Tibial nerve (tissue), 4 donors: ENCODE measurements at regions not wholly inside any gene's neighbourhood (a gene's known extent, or its start where the extent isn't known, plus 50 kb on each side); places are given as distances from the start of the nearest gene placed in this dataset.

ENCODE experiments used
- DNase-seq, 2 donors: peaks; one replicate each; pipeline ENCODE4 v3.0.0-alpha.2; 2019; ENCODE audit warnings: low spot score in 2 of 2
- H3K27ac ChIP-seq, 4 donors: fragments of 200-600 bp; sonication (generic) in 3 of 4; one replicate each; pipeline ENCODE4 v1.5.1; 2017 to 2019; ENCODE audit warnings: mild to moderate bottlenecking in 1 of 4
- H3K27me3 ChIP-seq, 2 donors: fragments of 200-600 bp; sonication (generic) in 1 of 2; one replicate each; pipeline versions ENCODE4 v1.5.1 to v1.6.0; 2017 to 2019
- H3K36me3 ChIP-seq, 3 donors: fragments of 200-600 bp; sonication (generic); one replicate each; pipeline ENCODE4 v1.5.1; 2018 to 2019
- H3K4me1 ChIP-seq, 4 donors: fragments of 200-600 bp; sonication (generic) in 3 of 4; one replicate each; pipeline ENCODE4 v1.5.1; 2017 to 2019
- H3K4me3 ChIP-seq, 4 donors: fragments of 200-600 bp; sonication (generic) in 3 of 4; one replicate each; pipeline ENCODE4 v1.5.1; 2017 to 2019; ENCODE audit warnings: mild to moderate bottlenecking in 1 of 4, moderate library complexity in 1 of 4
- H3K9me3 ChIP-seq, 4 donors: fragments of 200-600 bp; sonication (generic) in 3 of 4; one replicate each; pipeline ENCODE4 v1.5.1; 2017 to 2019
- CTCF ChIP-seq, 5 experiments: fragments of 200-600 bp in 3 of 5; fragments of 450-650 bp in 2 of 5; sonication (generic) in 3 of 5; IDR thresholded peaks; one replicate each; pipeline ENCODE4 v1.5.1; 2016 to 2019; ENCODE audit warnings: antibody characterized with exemption in 5 of 5, mild to moderate bottlenecking in 3 of 5, moderate library complexity in 2 of 5
- EP300 ChIP-seq, 2 donors: sonication (generic); formaldehyde crosslinking; IDR thresholded peaks; one replicate each; pipeline ENCODE4 v1.6.1; 2017; ENCODE audit warnings: antibody characterized with exemption in 2 of 2, mild to moderate bottlenecking in 1 of 2
- POLR2A ChIP-seq, 2 donors: fragments of 450-650 bp; IDR thresholded peaks; one replicate each; pipeline ENCODE4 v1.6.1; 2017; ENCODE audit warnings: antibody characterized with exemption in 2 of 2, mild to moderate bottlenecking in 2 of 2, moderate library complexity in 2 of 2
- WGBS, 2 donors: methylation state at CpG; one replicate each; pipeline ENCODE4 v1.1.5; 2018; 5-methylcytosine and 5-hydroxymethylcytosine counted together

- peak in 1 of 2 donors; percentile 2 for DNase-seq
- WGBS, 2 donors = 88 to 97% methylated on average over 5 of the region's 5 CpGs
Observed at GRCh38 chr6:170181338-170181690, 109.6 kb downstream of the DLL1 start.

GRCh38 chr6:170180671-170181337 lies 110.1 kb downstream of the DLL1 start:
- no peak overlapping the region for H3K27ac ChIP-seq
- H3K4me3 ChIP-seq = no peak overlapping the region
- WGBS, 2 donors = 76 to 84% methylated on average over 23 of the region's 23 CpGs
- H3K4me1 ChIP-seq = no peaks in the 10 kb centered on the region
- no peaks in the 10 kb centered on the region for H3K9me3 ChIP-seq
- DNase-seq = peak in 1 of 2 donors; percentile 2
- no peaks in the 10 kb centered on the region for H3K27me3 ChIP-seq
- no peaks in the 10 kb centered on the region for H3K36me3 ChIP-seq
- no peak for TF ChIP-seq POLR2A (IDR thresholded peaks at IDR 0.05)

More at GRCh38 chr6:170181338-170181690, 109.6 kb downstream of the DLL1 start:
- H3K4me3 ChIP-seq = no peak overlapping the region
- H3K27me3 ChIP-seq = no peaks in the 10 kb centered on the region
- H3K9me3 ChIP-seq = peaks cover 0 to 4% (median 0%) of the 10 kb centered on the region in 4 donors
- peaks cover 0 to 4% (median 0%) of the 10 kb centered on the region in 4 donors for H3K4me1 ChIP-seq
- no peaks in the 10 kb centered on the region for H3K36me3 ChIP-seq
- no peak overlapping the region for H3K27ac ChIP-seq
- TF ChIP-seq POLR2A (IDR thresholded peaks at IDR 0.05) (no peak), CTCF (IDR thresholded peaks at IDR 0.05) (no peak), EP300 (IDR thresholded peaks at IDR 0.05) (no peak)

GRCh38 chr6:170179616-170180324 lies 111.1 kb downstream of the DLL1 start:
- DNase-seq = no peak
- no peaks in the 10 kb centered on the region for H3K36me3 ChIP-seq
- no peaks in the 10 kb centered on the region for H3K9me3 ChIP-seq
- no peak overlapping the region for H3K4me3 ChIP-seq
- no peak for TF ChIP-seq POLR2A (IDR thresholded peaks at IDR 0.05)
- no peak for TF ChIP-seq CTCF (IDR thresholded peaks at IDR 0.05)
- TF ChIP-seq EP300 (IDR thresholded peaks at IDR 0.05) = no peak
- WGBS, 2 donors = 65 to 77% methylated on average over 8 to 10 of the region's 10 CpGs
- no peaks in the 10 kb centered on the region for H3K27me3 ChIP-seq
- no peak overlapping the region for H3K27ac ChIP-seq
- no peaks in the 10 kb centered on the region for H3K4me1 ChIP-seq

- DNase-seq = no peak
- no peak for TF ChIP-seq EP300 (IDR thresholded peaks at IDR 0.05)
- no peak for TF ChIP-seq CTCF (IDR thresholded peaks at IDR 0.05)
- no peak for TF ChIP-seq POLR2A (IDR thresholded peaks at IDR 0.05)
- no peak overlapping the region for H3K4me3 ChIP-seq
- H3K4me1 ChIP-seq = no peaks in the 10 kb centered on the region
- H3K36me3 ChIP-seq = no peaks in the 10 kb centered on the region
- H3K9me3 ChIP-seq = no peaks in the 10 kb centered on the region
- no peak overlapping the region for H3K27ac ChIP-seq
- no peaks in the 10 kb centered on the region for H3K27me3 ChIP-seq
- 81 to 88% methylated on average over 27 to 28 of the region's 30 CpGs for WGBS, 2 donors
Observed at GRCh38 chr6:170178561-170179477, 112.1 kb downstream of the DLL1 start.

- Histone ChIP-seq H3K9me3 (no peaks in the 10 kb centered on the region), H3K27me3 (no peaks in the 10 kb centered on the region), H3K4me1 (peaks cover 0 to 6% (median 0%) of the 10 kb centered on the region in 4 donors), H3K27ac (no peak overlapping the region), H3K4me3 (no peak overlapping the region), H3K36me3 (no peaks in the 10 kb centered on the region)
- TF ChIP-seq POLR2A (IDR thresholded peaks at IDR 0.05) = no peak
- TF ChIP-seq EP300 (IDR thresholded peaks at IDR 0.05) = no peak
- TF ChIP-seq CTCF (IDR thresholded peaks at IDR 0.05) = no peak
- WGBS, 2 donors = 91% methylated on average over 20 to 26 of the region's 26 CpGs
- DNase-seq = no peak
Observed at GRCh38 chr6:170177772-170178560, 112.9 kb downstream of the DLL1 start.
